Endodermal cell (in vitro differentiated cells): ENCODE measurements at regions not wholly inside any gene's neighbourhood (a gene's known extent, or its start where the extent isn't known, plus 50 kb on each side); places are given as distances from the start of the nearest gene placed in this dataset.

Experiments used
- DNase-seq: peaks from one replicate; pipeline ENCODE4 v3.0.0-alpha.2; 2017
- H3K27ac ChIP-seq: 2 replicates; pipeline ENCODE4 v1.5.1; 2013; ENCODE audit warnings: mild to moderate bottlenecking, low read depth, low read length, moderate library complexity
- H3K27me3 ChIP-seq: 2 replicates; pipeline ENCODE4 v1.6.1; 2013; ENCODE audit warnings: mild to moderate bottlenecking, low read length, moderate library complexity; ENCODE audit not compliant: insufficient read depth, control insufficient read depth, poor library complexity, severe bottlenecking
- H3K36me3 ChIP-seq: 2 replicates; pipeline ENCODE4 v1.7.0; 2013; ENCODE audit warnings: mild to moderate bottlenecking, low read length, moderate library complexity; ENCODE audit not compliant: control insufficient read depth, insufficient read depth
- H3K4me1 ChIP-seq: one replicate; pipeline ENCODE4 v1.7.0; 2013; ENCODE audit warnings: low read length; ENCODE audit not compliant: control insufficient read depth, insufficient read depth
- H3K4me3 ChIP-seq: 2 replicates; pipeline ENCODE4 v1.5.1; 2013; ENCODE audit warnings: mild to moderate bottlenecking, low read length, moderate library complexity
- H3K9ac ChIP-seq: 2 replicates; pipeline ENCODE4 v1.6.1; 2013; ENCODE audit warnings: mild to moderate bottlenecking, low read length, moderate library complexity; ENCODE audit not compliant: poor library complexity, severe bottlenecking; ENCODE audit errors: extremely low read depth
- H3K9me3 ChIP-seq: 2 replicates; pipeline ENCODE4 v1.6.1; 2013; ENCODE audit warnings: mild to moderate bottlenecking, low read length, moderate library complexity; ENCODE audit not compliant: control insufficient read depth
- H3K27ac Mint-ChIP-seq: 2 replicates; pipeline ENCODE4 v1.8.0; 2020; ENCODE audit warnings: mixed read lengths
- H3K27me3 Mint-ChIP-seq: 2 replicates; pipeline ENCODE4 v1.8.0; 2021; ENCODE audit warnings: mild to moderate bottlenecking, mixed read lengths; ENCODE audit not compliant: insufficient read depth
- H3K36me3 Mint-ChIP-seq: 2 replicates; pipeline ENCODE4 v1.8.0; 2020; ENCODE audit warnings: low read depth, mixed read lengths
- H3K4me1 Mint-ChIP-seq: 2 replicates; pipeline ENCODE4 v1.8.0; 2020; ENCODE audit warnings: mixed read lengths
- H3K4me3 Mint-ChIP-seq: 2 replicates; pipeline ENCODE4 v1.8.0; 2020; ENCODE audit warnings: mild to moderate bottlenecking, moderate library complexity, mixed read lengths
- H3K9me3 Mint-ChIP-seq: 2 replicates; pipeline ENCODE4 v1.8.0; 2020; ENCODE audit warnings: mild to moderate bottlenecking, mixed read lengths
- WGBS, 2 experiments: methylation state at CpG; one replicate each; pipeline versions ENCODE4 v1.1.5 to v1.1.7; 2013; ENCODE audit warnings: missing lambda C conversion rate in 2 of 2, mixed read lengths in 1 of 2; ENCODE audit not compliant: insufficient coverage in 1 of 2, insufficient read length in 1 of 2; 5-methylcytosine and 5-hydroxymethylcytosine counted together
- TF ChIP-seq, protein P1 (sequence below): fragments of 200-600 bp; sonication (generic); conservative IDR thresholded peaks from 2 replicates; pipeline ENCODE4 v1.5.0; 2021; ENCODE audit warnings: antibody characterized with exemption, mild to moderate bottlenecking

DNA sequence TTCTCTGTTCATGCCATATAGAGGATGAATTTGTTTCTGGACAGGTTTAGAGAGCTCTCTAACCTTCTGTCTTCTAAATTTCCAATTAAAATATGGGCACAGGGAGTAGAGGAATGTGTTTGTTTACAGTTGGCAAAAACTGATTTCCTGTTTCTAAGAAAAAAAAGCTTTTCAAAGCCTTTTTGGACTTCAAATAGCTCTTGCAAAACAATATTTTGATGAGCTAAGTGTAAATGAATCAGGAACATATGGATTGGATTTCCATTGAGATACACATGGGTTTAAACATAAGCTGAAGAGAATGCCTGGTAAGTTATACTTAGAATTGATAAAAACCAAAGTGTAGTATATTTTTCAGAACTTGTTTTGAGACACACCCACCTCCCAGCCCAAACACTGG is 677.5 kb downstream of the NYAP2 start:
- peaks cover 6% of the 10 kb centered on the region for H3K4me1 ChIP-seq
- H3K36me3 ChIP-seq: no peaks in the 10 kb centered on the region
- no peak overlapping the region for H3K9ac ChIP-seq
- Mint-ChIP-seq H3K4me1 (peaks cover 18% of the 10 kb centered on the region), H3K4me3 (no peak overlapping the region), H3K36me3 (no peaks in the 10 kb centered on the region), H3K27me3 (no peaks in the 10 kb centered on the region), H3K27ac (no peak overlapping the region), H3K9me3 (no peaks in the 10 kb centered on the region)
- TF ChIP-seq, protein P1, sequence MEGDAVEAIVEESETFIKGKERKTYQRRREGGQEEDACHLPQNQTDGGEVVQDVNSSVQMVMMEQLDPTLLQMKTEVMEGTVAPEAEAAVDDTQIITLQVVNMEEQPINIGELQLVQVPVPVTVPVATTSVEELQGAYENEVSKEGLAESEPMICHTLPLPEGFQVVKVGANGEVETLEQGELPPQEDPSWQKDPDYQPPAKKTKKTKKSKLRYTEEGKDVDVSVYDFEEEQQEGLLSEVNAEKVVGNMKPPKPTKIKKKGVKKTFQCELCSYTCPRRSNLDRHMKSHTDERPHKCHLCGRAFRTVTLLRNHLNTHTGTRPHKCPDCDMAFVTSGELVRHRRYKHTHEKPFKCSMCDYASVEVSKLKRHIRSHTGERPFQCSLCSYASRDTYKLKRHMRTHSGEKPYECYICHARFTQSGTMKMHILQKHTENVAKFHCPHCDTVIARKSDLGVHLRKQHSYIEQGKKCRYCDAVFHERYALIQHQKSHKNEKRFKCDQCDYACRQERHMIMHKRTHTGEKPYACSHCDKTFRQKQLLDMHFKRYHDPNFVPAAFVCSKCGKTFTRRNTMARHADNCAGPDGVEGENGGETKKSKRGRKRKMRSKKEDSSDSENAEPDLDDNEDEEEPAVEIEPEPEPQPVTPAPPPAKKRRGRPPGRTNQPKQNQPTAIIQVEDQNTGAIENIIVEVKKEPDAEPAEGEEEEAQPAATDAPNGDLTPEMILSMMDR: no peak
- DNase-seq: no peak
- peaks cover 9% of the 10 kb centered on the region for H3K27me3 ChIP-seq
- no peak overlapping the region for H3K27ac ChIP-seq
- no peaks in the 10 kb centered on the region for H3K9me3 ChIP-seq
- no peak overlapping the region for H3K4me3 ChIP-seq

DNA sequence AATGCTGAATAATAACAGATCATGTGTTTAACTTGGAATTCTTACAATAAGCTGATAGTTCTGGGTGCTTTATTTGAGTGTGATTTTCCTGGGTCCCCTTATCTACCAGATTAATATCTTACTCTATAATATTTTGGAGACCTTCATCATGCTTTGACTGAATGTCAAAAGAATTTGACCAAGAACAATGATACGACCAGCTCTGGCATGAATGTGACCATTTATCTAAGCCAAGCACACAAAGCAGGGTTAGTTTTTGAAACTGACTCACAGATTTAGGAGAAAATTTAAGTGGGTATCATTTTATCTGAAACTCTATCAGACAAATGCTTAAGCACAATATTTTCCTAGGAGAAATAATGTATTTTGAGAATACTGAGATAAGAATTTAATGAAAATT is 677.0 kb downstream of the NYAP2 start:
- H3K4me3 Mint-ChIP-seq: no peak overlapping the region
- H3K4me1 Mint-ChIP-seq: peaks cover 18% of the 10 kb centered on the region
- no peaks in the 10 kb centered on the region for H3K27me3 Mint-ChIP-seq
- H3K9me3 Mint-ChIP-seq: no peaks in the 10 kb centered on the region
- H3K4me1 ChIP-seq: peaks cover 6% of the 10 kb centered on the region
- peaks cover 9% of the 10 kb centered on the region for H3K27me3 ChIP-seq
- H3K27ac ChIP-seq: no peak overlapping the region
- TF ChIP-seq, protein P1: no peak
- H3K36me3 Mint-ChIP-seq: no peaks in the 10 kb centered on the region
- no peak overlapping the region for H3K4me3 ChIP-seq
- WGBS, 2 experiments: 94% methylated on average over 1 of the region's 1 CpG; no CpG with 5 or more reads in 1 of the 2 experiments
- H3K36me3 ChIP-seq: no peaks in the 10 kb centered on the region
- DNase-seq: no peak
- no peak overlapping the region for H3K9ac ChIP-seq
- no peaks in the 10 kb centered on the region for H3K9me3 ChIP-seq
- no peak overlapping the region for H3K27ac Mint-ChIP-seq

GRCh38 chr2:226074391-226074790 is 674.9 kb downstream of the NYAP2 start:
- Histone ChIP-seq H3K36me3 (no peaks in the 10 kb centered on the region), H3K4me1 (peaks cover under 1% of the 10 kb centered on the region), H3K4me3 (no peak overlapping the region), H3K27me3 (no peaks in the 10 kb centered on the region), H3K9me3 (no peaks in the 10 kb centered on the region), H3K27ac (no peak overlapping the region), H3K9ac (no peak overlapping the region)
- H3K4me1 Mint-ChIP-seq: peaks cover 17% of the 10 kb centered on the region
- H3K27me3 Mint-ChIP-seq: no peaks in the 10 kb centered on the region
- 90 to 100% methylated on average over 4 to 5 of the region's 5 CpGs for WGBS, 2 experiments
- H3K36me3 Mint-ChIP-seq: no peaks in the 10 kb centered on the region
- H3K4me3 Mint-ChIP-seq: no peak overlapping the region
- H3K9me3 Mint-ChIP-seq: no peaks in the 10 kb centered on the region
- DNase-seq: no peak
- TF ChIP-seq, protein P1: no peak
- H3K27ac Mint-ChIP-seq: no peak overlapping the region
